HG02623 (cell line): ENCODE measurements at regions not wholly inside any gene's neighbourhood (a gene's known extent, or its start where the extent isn't known, plus 50 kb on each side); places are given as distances from the start of the nearest gene placed in this dataset.
"Not testable (repeated sequence)": the region's sequence is repeated elsewhere in the genome, so short reads cannot be mapped to it uniquely, and the experiment has no call there.

Source experiments
- ATAC-seq: cut with Tn5 transposase; IDR thresholded peaks from one replicate; pipeline ENCODE4 v1.9.1; 2021; ENCODE audit warnings: moderate library complexity; ENCODE audit not compliant: unreplicated experiment

GRCh38 chr13:54004026-54004699 is 975.5 kb downstream of the OLFM4 start:
- no peak for ATAC-seq

- ATAC-seq = no peak
These were observed 987.9 kb downstream of the OLFM4 start for GRCh38 chr13:54016542-54016941.

GRCh38 chr13:54018485-54018884 is 989.9 kb downstream of the OLFM4 start:
- no peak for ATAC-seq

GRCh38 chr13:54029226-54029625 is 1000.6 kb downstream of the OLFM4 start:
- ATAC-seq = peak; percentile 99

GRCh38 chr13:54029720-54030119 is 1001.1 kb downstream of the OLFM4 start:
- ATAC-seq = no peak

GRCh38 chr13:54033323-54033861 is 1004.8 kb downstream of the OLFM4 start:
- ATAC-seq = no peak

- no peak for ATAC-seq
These were observed 1005.4 kb downstream of the OLFM4 start for GRCh38 chr13:54034047-54034446.

GRCh38 chr13:54057416-54057815 is 1028.8 kb downstream of the OLFM4 start:
- ATAC-seq = not testable (repeated sequence)

- not testable (repeated sequence) for ATAC-seq
These were observed 1041.3 kb downstream of the OLFM4 start for GRCh38 chr13:54069958-54070357.

GRCh38 chr13:54077569-54077968 is 1049.0 kb downstream of the OLFM4 start:
- ATAC-seq = no peak

- ATAC-seq = no peak
These were observed 1049.8 kb downstream of the OLFM4 start for GRCh38 chr13:54078271-54078870.

GRCh38 chr13:54082309-54082708 is 1053.7 kb downstream of the OLFM4 start:
- ATAC-seq = not testable (repeated sequence)

GRCh38 chr13:54091884-54092283 is 1063.3 kb downstream of the OLFM4 start:
- no peak for ATAC-seq

GRCh38 chr13:54092686-54093085 is 1064.1 kb downstream of the OLFM4 start:
- ATAC-seq = no peak

GRCh38 chr13:54110597-54110996 is 1082.0 kb downstream of the OLFM4 start:
- ATAC-seq = no peak

GRCh38 chr13:54124700-54125099 is 1096.1 kb downstream of the OLFM4 start:
- no peak for ATAC-seq

- ATAC-seq = not testable (repeated sequence)
These were observed 1102.3 kb downstream of the OLFM4 start for GRCh38 chr13:54130931-54131330.

GRCh38 chr13:54131433-54131832 is 1102.8 kb downstream of the OLFM4 start:
- not testable (repeated sequence) for ATAC-seq

GRCh38 chr13:54132127-54132526 is 1103.5 kb downstream of the OLFM4 start:
- ATAC-seq = not testable (repeated sequence)

- ATAC-seq = not testable (repeated sequence)
These were observed 1104.1 kb downstream of the OLFM4 start for GRCh38 chr13:54132720-54133119.

GRCh38 chr13:54133746-54134145 is 1105.1 kb downstream of the OLFM4 start:
- ATAC-seq = no peak

- ATAC-seq = no peak
These were observed 1116.2 kb downstream of the OLFM4 start for GRCh38 chr13:54144828-54145227.
